ENCODE measurements at regions not wholly inside any gene's neighbourhood (a gene's known extent, or its start where the extent isn't known, plus 50 kb on each side); places are given as distances from the start of the nearest gene placed in this dataset.

DNA sequence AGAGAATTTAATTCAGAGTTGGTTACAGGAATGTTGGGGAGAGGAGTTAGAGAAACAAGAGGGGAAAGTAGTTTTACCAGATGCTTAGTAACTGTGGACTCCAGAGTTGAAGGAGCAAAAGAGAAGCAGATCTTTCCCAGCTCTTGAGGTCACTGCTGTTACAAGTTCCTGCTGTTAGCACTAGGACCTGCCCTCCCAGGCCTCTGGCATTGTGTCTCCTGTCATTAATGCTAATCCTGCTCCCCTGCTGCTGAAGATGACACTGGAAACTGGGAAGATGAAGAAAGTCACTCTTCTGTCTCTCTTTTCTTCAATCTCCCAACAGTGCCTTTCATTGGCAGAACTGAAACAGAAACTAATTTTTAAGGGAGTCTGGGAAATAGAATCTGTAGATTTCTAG lies 845.6 kb downstream of the ADGRL2 start:
- TF ChIP-seq CTCF (IDR thresholded peaks at IDR 0.05; ENCODE audit: low read depth, low read length) (no peak), POLR2A (IDR thresholded peaks at IDR 0.05; ENCODE audit: extremely low read depth, insufficient read length) (no peak)

All from NB4 (cell line).